AG10803 (cell line): ENCODE measurements at regions not wholly inside any gene's neighbourhood (a gene's known extent, or its start where the extent isn't known, plus 50 kb on each side); places are given as distances from the start of the nearest gene placed in this dataset.

Experiments
- DNase-seq: peaks from one replicate; pipeline ENCODE4 v3.0.0; 2010; ENCODE audit warnings: low read depth
- H3K4me3 ChIP-seq: 2 replicates; pipeline ENCODE4 v1.5.1; 2011; ENCODE audit warnings: mild to moderate bottlenecking, low read length, control low read depth
- CTCF ChIP-seq: conservative IDR thresholded peaks from 2 replicates; pipeline ENCODE4 v1.5.1; 2011; ENCODE audit warnings: mild to moderate bottlenecking, low read length, control low read depth, inconsistent platforms

- DNase-seq = no peak
- no peak overlapping the region for H3K4me3 ChIP-seq
- TF ChIP-seq CTCF = no peak
Observed at GRCh38 chr4:57658673-57659072, 548.5 kb upstream of the IGFBP7 start.

DNA sequence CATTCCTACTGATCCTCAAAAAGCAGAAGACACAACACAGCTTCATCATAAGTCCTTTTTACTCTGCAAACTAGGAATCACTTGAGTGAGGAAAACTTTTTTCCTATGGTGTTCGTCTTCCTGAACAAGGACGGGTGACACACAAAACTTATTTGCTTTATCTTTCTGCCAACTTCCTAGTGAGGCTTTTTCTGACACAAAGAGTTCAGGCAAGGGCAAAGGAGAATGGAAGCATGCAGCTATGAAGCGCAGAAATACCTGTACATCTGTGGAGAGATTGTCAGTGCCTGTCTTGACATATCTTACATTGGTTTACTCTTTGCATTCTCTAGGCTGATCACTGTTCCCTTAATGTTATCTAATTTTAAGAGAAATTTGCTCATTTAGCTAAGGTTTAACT is 548.0 kb upstream of the IGFBP7 start:
- DNase-seq = no peak
- H3K4me3 ChIP-seq = no peak overlapping the region
- TF ChIP-seq CTCF = no peak

DNA sequence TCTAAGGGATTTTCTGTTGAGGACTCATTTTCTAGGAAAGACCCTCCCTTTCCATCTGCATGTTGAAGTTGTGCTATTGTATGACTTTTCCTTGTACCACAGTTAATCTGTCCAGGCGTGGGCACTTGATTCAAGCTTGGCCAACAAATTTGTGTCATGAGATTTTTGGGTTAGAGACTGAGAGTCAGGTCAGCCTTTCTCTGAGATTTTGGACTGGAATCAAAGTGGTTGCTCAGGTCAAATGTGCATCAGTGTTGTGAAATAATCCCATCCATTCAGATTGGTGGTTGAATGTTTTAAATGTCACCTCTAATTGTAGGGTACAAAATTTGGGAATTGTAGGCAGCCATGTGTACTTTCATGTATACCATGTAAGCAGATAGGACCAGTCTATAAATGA is 545.2 kb upstream of the IGFBP7 start:
- H3K4me3 ChIP-seq = no peak overlapping the region
- TF ChIP-seq CTCF = no peak
- no peak for DNase-seq

- TF ChIP-seq CTCF = no peak
Observed at GRCh38 chr4:57652779-57653178, 542.6 kb upstream of the IGFBP7 start.

DNA sequence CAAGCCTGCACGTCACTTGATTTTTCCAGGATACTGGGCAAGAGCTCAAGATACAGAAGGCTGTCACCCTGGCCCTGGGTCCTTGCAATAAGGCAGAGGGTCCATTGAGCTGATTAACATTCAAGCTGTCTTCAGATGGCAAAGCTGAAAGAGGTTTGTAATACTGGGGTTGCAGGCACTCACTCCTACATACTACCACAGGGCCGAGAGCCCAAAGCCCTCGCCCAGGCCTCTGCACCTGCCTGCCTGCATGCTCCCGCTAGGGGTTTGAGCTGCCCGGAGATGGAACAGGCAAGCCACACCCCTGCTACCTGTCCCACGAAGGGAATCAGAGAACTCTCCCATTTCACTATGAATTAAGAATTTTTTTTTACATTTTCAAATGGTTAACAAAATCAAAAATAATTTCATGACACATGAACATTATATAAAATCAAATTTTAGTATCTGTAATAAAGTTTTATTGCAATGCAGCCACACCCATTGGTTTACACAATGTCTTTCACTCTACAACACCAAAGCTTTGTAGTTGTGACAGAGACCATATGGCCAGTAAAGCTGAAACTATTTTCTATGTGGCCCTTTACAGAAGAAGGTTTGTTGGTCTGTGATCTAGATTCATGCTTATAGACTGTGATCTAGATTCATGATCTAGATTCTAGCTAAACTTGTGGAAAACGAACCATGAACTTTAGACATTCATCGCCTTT is 530.4 kb upstream of the IGFBP7 start:
- no peak for DNase-seq
- TF ChIP-seq CTCF = no peak
- no peak overlapping the region for H3K4me3 ChIP-seq

More at GRCh38 chr4:57652779-57653178, 542.6 kb upstream of the IGFBP7 start:
- H3K4me3 ChIP-seq = no peak overlapping the region
- no peak for DNase-seq

DNA sequence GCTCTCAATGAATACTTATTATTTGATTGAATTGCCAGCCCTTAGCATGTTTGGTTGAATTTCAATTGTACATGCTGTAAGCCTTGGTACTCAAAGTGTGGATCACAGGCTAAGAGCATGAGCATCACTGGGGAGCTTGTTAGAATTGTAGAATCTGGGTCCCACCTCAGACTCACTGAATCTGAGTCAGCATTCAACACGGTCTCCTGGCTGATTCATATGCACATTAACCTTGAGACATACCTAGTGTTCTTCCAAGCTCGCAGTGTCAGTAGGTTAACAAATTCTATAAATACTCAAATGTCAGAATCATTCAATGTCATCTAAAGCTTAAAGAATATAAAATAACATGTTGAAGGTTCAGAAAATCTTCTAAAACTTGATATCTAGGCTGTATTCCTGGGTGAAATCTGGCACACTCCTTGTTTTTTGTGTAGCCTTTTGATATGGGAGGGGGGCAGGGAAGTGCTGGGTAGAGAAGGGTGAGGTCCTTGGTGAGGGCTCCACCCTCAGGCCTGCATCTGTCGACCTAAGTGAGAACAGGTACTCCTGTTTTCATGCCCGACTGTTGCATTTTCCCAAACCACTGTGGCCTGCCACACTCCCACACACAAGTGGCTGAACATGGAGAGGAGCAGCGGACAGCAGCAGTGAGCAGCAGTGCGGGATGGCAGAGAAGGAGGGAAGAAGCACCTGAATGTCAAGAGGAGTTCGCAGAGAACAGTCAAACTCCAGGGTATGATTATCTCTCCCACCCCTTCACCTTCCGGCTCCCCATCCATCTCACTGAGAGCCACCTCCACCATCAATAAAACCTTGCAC is 529.6 kb upstream of the IGFBP7 start:
- DNase-seq = no peak
- H3K4me3 ChIP-seq = no peak overlapping the region
- TF ChIP-seq CTCF = no peak

DNA sequence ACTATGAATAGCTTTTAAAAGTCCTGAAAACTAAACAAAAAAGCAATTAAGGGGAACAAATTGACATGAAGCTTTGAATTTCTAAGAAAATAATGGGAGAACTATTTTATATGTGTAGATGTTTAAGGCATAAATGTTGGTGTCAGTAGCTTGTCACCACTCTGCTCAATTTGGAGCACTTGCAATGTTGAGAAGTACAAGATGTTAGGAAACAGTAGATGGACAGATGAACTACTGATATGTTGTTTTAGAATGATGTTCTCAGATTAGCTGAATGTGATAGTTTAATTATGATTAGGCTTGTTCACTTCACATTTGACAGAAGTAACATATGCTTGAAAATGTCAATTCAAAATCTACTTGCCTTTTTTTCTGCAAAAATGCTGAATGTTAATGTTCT is 525.7 kb upstream of the IGFBP7 start:
- TF ChIP-seq CTCF = no peak

More for the DNA sequence above, 525.7 kb upstream of the IGFBP7 start:
- H3K4me3 ChIP-seq = no peak overlapping the region
- no peak for DNase-seq
